HG03439 (cell line): ENCODE measurements at regions not wholly inside any gene's neighbourhood (a gene's known extent, or its start where the extent isn't known, plus 50 kb on each side); places are given as distances from the start of the nearest gene placed in this dataset.

Experiments
- ATAC-seq: cut with Tn5 transposase; IDR thresholded peaks from one replicate; pipeline ENCODE4 v1.9.1; 2021; ENCODE audit warnings: mild to moderate bottlenecking, moderate library complexity; ENCODE audit not compliant: unreplicated experiment

- ATAC-seq = no peak
Observed at GRCh38 chr16:79408355-79408754, 192.2 kb downstream of the MAF start.

GRCh38 chr16:79407461-79408135, 192.9 kb downstream of the MAF start:
- ATAC-seq = no peak

GRCh38 chr16:79407005-79407404, 193.5 kb downstream of the MAF start:
- no peak for ATAC-seq

- no peak for ATAC-seq
Observed at GRCh38 chr16:79404571-79404970, 196.0 kb downstream of the MAF start.

- ATAC-seq = no peak
Observed at GRCh38 chr16:79403534-79403933, 197.0 kb downstream of the MAF start.

GRCh38 chr16:79402920-79403319, 197.6 kb downstream of the MAF start:
- ATAC-seq = no peak

GRCh38 chr16:79402356-79402755, 198.2 kb downstream of the MAF start:
- no peak for ATAC-seq

- ATAC-seq = no peak
Observed at GRCh38 chr16:79401782-79402181, 198.8 kb downstream of the MAF start.

- ATAC-seq = no peak
Observed at GRCh38 chr16:79401157-79401556, 199.4 kb downstream of the MAF start.

GRCh38 chr16:79400462-79401149, 199.9 kb downstream of the MAF start:
- no peak for ATAC-seq

GRCh38 chr16:79395591-79395990, 204.9 kb downstream of the MAF start:
- no peak for ATAC-seq

GRCh38 chr16:79394206-79394605, 206.3 kb downstream of the MAF start:
- ATAC-seq = no peak

GRCh38 chr16:79393564-79393963, 207.0 kb downstream of the MAF start:
- ATAC-seq = no peak

GRCh38 chr16:79393127-79393526, 207.4 kb downstream of the MAF start:
- no peak for ATAC-seq

GRCh38 chr16:79392081-79392480, 208.5 kb downstream of the MAF start:
- no peak for ATAC-seq

- no peak for ATAC-seq
Observed at GRCh38 chr16:79391395-79391794, 209.1 kb downstream of the MAF start.

- ATAC-seq = no peak
Observed at GRCh38 chr16:79390481-79391051, 210.0 kb downstream of the MAF start.

- ATAC-seq = no peak
Observed at GRCh38 chr16:79388396-79388795, 212.1 kb downstream of the MAF start.

GRCh38 chr16:79386299-79386698, 214.2 kb downstream of the MAF start:
- no peak for ATAC-seq

GRCh38 chr16:79381603-79382042, 218.9 kb downstream of the MAF start:
- no peak for ATAC-seq

- ATAC-seq = no peak
Observed at GRCh38 chr16:79380995-79381602, 219.4 kb downstream of the MAF start.

- ATAC-seq = no peak
Observed at GRCh38 chr16:79379095-79379494, 221.4 kb downstream of the MAF start.
